Adrenal gland (tissue), 9 donors: ENCODE measurements at regions not wholly inside any gene's neighbourhood (a gene's known extent, or its start where the extent isn't known, plus 50 kb on each side); places are given as distances from the start of the nearest gene placed in this dataset.
"Not testable (repeated sequence)": the region's sequence is repeated elsewhere in the genome, so short reads cannot be mapped to it uniquely, and the experiment has no call there.

Source experiments
- DNase-seq, 7 donors: peaks; one replicate each; pipeline ENCODE4 v3.0.0-alpha.2; 2019 to 2020
- H3K27ac ChIP-seq, 5 donors: fragments of 200-600 bp; sonication (generic) in 4 of 5; 1 replicate in 3 of 5; 2 replicates in 2 of 5; pipeline versions ENCODE4 v1.5.1 to v1.8.0; 2016 to 2020; ENCODE audit warnings: mild to moderate bottlenecking in 1 of 5
- H3K27me3 ChIP-seq: fragments of 200-600 bp; 2 replicates; pipeline ENCODE4 v1.8.0; 2021
- H3K36me3 ChIP-seq, 2 donors: fragments of 200-600 bp; replicated peaks in 1 of 2; 1 replicate in 1 of 2; 2 replicates in 1 of 2; pipeline versions ENCODE4 v1.5.1 to v1.8.0; 2018 to 2022
- H3K4me1 ChIP-seq, 2 donors: fragments of 200-600 bp; replicated peaks in 1 of 2; 1 replicate in 1 of 2; 2 replicates in 1 of 2; pipeline versions ENCODE4 v1.5.1 to v1.8.0; 2018 to 2021
- H3K4me3 ChIP-seq, 4 donors: fragments of 200-600 bp; sonication (generic) in 3 of 4; one replicate each; pipeline ENCODE4 v1.5.1; 2016 to 2018
- H3K9me3 ChIP-seq, 3 donors: fragments of 200-600 bp; sonication (generic) in 1 of 3; replicated peaks in 1 of 3; 1 replicate in 2 of 3; 2 replicates in 1 of 3; pipeline versions ENCODE4 v1.5.1 to v1.8.0; 2016 to 2021
- POLR2A ChIP-seq, 2 donors: fragments of 450-650 bp; IDR thresholded peaks; one replicate each; pipeline ENCODE4 v1.6.1; 2017; ENCODE audit warnings: antibody characterized with exemption in 2 of 2, mild to moderate bottlenecking in 2 of 2, moderate library complexity in 1 of 2
- WGBS, 4 donors: extraction: QIAGEN DNeasy Blood & Tissue Kit in 2 of 4; methylation state at CpG; one replicate each; pipeline versions ENCODE4 v1.1.5 to v1.1.7; 2013 to 2017; 5-methylcytosine and 5-hydroxymethylcytosine counted together
- intact Hi-C, 2 donors: fragments of 100-400 bp; cut with DNase I; formaldehyde crosslinking; loops; one replicate each; pipeline versions ENCODE4 v1.14.1 to v1.15.0; 2022 to 2023
- TF ChIP-seq, protein P1 (sequence below), 6 experiments: fragments of 450-650 bp in 4 of 6; fragments of 200-600 bp in 2 of 6; sonication (generic) in 1 of 6; IDR thresholded peaks; 1 replicate in 5 of 6; 2 replicates in 1 of 6; pipeline versions ENCODE4 v1.5.1 to v1.8.0; 2016 to 2021; ENCODE audit warnings: antibody characterized with exemption in 6 of 6, mild to moderate bottlenecking in 2 of 6, moderate library complexity in 1 of 6
- donor health status: healthy with polysubstance abuse.
- donor health status: Bipolar disorder and iron deficiency.
- donor health status: DM: yes; HTN: yes; CAD: no.
- donor health status: DM: no; HTN: no; CAD: no.
- donor health status: DM: no; HTN: no; CAD: no.

- H3K27ac ChIP-seq: no peak overlapping the region
- TF ChIP-seq POLR2A (IDR thresholded peaks at IDR 0.05): no peak
- TF ChIP-seq, protein P1, sequence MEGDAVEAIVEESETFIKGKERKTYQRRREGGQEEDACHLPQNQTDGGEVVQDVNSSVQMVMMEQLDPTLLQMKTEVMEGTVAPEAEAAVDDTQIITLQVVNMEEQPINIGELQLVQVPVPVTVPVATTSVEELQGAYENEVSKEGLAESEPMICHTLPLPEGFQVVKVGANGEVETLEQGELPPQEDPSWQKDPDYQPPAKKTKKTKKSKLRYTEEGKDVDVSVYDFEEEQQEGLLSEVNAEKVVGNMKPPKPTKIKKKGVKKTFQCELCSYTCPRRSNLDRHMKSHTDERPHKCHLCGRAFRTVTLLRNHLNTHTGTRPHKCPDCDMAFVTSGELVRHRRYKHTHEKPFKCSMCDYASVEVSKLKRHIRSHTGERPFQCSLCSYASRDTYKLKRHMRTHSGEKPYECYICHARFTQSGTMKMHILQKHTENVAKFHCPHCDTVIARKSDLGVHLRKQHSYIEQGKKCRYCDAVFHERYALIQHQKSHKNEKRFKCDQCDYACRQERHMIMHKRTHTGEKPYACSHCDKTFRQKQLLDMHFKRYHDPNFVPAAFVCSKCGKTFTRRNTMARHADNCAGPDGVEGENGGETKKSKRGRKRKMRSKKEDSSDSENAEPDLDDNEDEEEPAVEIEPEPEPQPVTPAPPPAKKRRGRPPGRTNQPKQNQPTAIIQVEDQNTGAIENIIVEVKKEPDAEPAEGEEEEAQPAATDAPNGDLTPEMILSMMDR (IDR thresholded peaks at IDR 0.05): no peak
- intact Hi-C loops: no loop called here
- peak in 3 of 7 donors; percentile 5 to 20 (median 9) for DNase-seq
- 85 to 92% (median 89%) methylated on average over 6 to 12 of the region's 12 CpGs for WGBS, 4 donors
- H3K36me3 ChIP-seq: no peaks in the 10 kb centered on the region
- no peaks in the 10 kb centered on the region for H3K9me3 ChIP-seq
- peaks cover 12 to 23% of the 10 kb centered on the region in 2 donors for H3K4me1 ChIP-seq
- H3K4me3 ChIP-seq: no peak overlapping the region
- H3K27me3 ChIP-seq: peaks cover 9% of the 10 kb centered on the region
Observed at GRCh38 chr11:69913591-69914285, 94.5 kb upstream of the FGF3 start.

DNA sequence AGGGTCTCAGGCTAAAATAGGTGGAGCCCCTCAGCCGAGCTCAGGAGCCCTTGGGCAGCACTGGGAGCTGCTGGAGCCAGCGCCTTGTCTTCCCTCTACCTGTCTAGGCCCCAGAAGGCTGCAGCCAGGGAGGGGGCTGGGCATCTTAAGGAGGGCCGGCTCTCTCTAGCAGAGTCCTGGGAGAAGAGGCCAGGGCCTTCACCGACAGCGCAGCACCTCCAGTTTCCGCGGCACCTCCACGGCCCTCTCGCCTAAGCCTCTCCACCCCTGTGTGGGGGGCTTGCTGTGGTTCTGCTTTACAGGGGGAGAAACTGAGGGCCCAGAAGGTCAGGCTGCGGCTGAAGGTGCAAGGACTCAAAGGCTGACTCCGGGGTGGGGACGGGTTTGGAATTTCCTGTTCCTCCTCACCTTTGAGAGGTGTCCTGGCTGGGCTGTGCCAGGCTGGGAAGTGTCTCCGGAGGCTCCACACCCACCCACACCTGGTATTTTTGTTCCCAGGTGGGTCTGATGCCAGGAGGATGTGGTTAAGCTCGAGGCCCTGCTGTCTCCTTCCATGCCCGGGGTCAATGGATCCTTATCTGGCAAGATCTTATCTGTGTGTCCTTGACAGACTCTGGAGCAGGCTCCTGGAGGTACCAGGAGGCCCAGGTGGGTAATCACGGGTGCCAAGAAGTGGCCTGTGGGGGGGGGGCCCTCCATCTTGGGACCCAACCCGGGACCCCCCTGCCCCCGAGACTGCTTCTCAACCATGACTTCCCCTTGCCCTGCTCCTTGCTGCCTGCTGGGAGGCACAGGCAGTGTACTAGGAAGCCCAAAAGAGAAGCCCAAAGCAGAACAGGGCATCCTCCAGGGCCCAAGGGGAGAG is 95.3 kb upstream of the FGF3 start:
- intact Hi-C loops: no loop called here
- peak overlapping the region in 2 of 5 donors; percentile 78 to 87 for H3K27ac ChIP-seq
- H3K27me3 ChIP-seq: peaks cover 7% of the 10 kb centered on the region
- TF ChIP-seq, protein P1 (IDR thresholded peaks at IDR 0.05): no peak
- TF ChIP-seq POLR2A (IDR thresholded peaks at IDR 0.05): no peak
- H3K4me1 ChIP-seq: peaks cover 17 to 28% of the 10 kb centered on the region in 2 donors
- no peak overlapping the region for H3K4me3 ChIP-seq
- DNase-seq: peak in 3 of 7 donors; percentile 17 to 26 (median 19)
- no peaks in the 10 kb centered on the region for H3K9me3 ChIP-seq
- H3K36me3 ChIP-seq: no peaks in the 10 kb centered on the region
- 64 to 84% (median 70%) methylated on average over 6 to 18 of the region's 18 CpGs for WGBS, 4 donors

DNA sequence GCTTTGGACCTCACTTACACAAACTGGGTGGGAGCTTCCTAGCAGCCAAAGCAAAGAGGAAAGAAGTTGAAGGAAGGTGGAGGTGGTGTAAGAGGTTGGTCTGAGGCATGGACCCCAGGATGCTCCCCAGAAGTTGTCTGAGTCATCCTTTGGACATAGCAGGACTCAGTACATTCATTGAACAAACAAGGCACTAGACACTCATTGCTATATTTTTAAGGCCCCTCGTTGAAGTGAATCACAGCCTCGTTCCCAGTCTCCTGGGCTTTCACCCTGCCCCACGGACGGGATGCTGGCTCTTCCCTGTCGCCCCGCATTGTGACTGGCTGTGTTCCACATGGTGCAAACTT is 95.9 kb upstream of the FGF3 start:
- peaks cover 1% of the 10 kb centered on the region for H3K27me3 ChIP-seq
- TF ChIP-seq, protein P1 (IDR thresholded peaks at IDR 0.05): no peak
- no peak for TF ChIP-seq POLR2A (IDR thresholded peaks at IDR 0.05)
- peak overlapping the region in 2 of 5 donors; percentile 78 to 87 for H3K27ac ChIP-seq
- no peaks in the 10 kb centered on the region for H3K9me3 ChIP-seq
- no peak for DNase-seq
- no peaks in the 10 kb centered on the region for H3K36me3 ChIP-seq
- WGBS, 4 donors: 30 to 62% (median 44%) methylated on average over 2 to 6 of the region's 6 CpGs
- peaks cover 17 to 28% of the 10 kb centered on the region in 2 donors for H3K4me1 ChIP-seq
- H3K4me3 ChIP-seq: no peak overlapping the region
- intact Hi-C loops: no loop called here

GRCh38 chr11:69915501-69916250 is 96.5 kb upstream of the FGF3 start:
- 13 to 44% (median 29%) methylated on average over 8 to 18 of the region's 18 CpGs for WGBS, 4 donors
- TF ChIP-seq, protein P1 (IDR thresholded peaks at IDR 0.05): peak; percentile 64 to 81 (median 78)
- no peak for TF ChIP-seq POLR2A (IDR thresholded peaks at IDR 0.05)
- no peak overlapping the region for H3K4me3 ChIP-seq
- no peaks in the 10 kb centered on the region for H3K36me3 ChIP-seq
- H3K4me1 ChIP-seq: peaks cover 17 to 28% of the 10 kb centered on the region in 2 donors
- peak; percentile 74 to 91 (median 87) for DNase-seq
- no peaks in the 10 kb centered on the region for H3K9me3 ChIP-seq
- intact Hi-C loops: no loop called here
- no peaks in the 10 kb centered on the region for H3K27me3 ChIP-seq
- H3K27ac ChIP-seq: peak overlapping the region in 4 of 5 donors; percentile 50 to 87 (median 66)

GRCh38 chr11:69916251-69916649 is 97.0 kb upstream of the FGF3 start:
- H3K4me3 ChIP-seq, H3K36me3 ChIP-seq, H3K27me3 ChIP-seq, intact Hi-C loops, H3K9me3 ChIP-seq: not testable (repeated sequence)
- Histone ChIP-seq H3K4me1 (peaks cover 17 to 28% of the 10 kb centered on the region in 2 donors), H3K27ac (peak overlapping the region in 4 of 5 donors; percentile 50 to 87 (median 66))
- 35 to 56% (median 48%) methylated on average over 7 to 8 of the region's 8 CpGs for WGBS, 4 donors
- peak in 2 of 7 donors; percentile 13 to 50 for DNase-seq
